ENCODE measurements at regions not wholly inside any gene's neighbourhood (a gene's known extent, or its start where the extent isn't known, plus 50 kb on each side); places are given as distances from the start of the nearest gene placed in this dataset.
"Not testable (repeated sequence)": the region's sequence is repeated elsewhere in the genome, so short reads cannot be mapped to it uniquely, and the experiment has no call there.

DNA sequence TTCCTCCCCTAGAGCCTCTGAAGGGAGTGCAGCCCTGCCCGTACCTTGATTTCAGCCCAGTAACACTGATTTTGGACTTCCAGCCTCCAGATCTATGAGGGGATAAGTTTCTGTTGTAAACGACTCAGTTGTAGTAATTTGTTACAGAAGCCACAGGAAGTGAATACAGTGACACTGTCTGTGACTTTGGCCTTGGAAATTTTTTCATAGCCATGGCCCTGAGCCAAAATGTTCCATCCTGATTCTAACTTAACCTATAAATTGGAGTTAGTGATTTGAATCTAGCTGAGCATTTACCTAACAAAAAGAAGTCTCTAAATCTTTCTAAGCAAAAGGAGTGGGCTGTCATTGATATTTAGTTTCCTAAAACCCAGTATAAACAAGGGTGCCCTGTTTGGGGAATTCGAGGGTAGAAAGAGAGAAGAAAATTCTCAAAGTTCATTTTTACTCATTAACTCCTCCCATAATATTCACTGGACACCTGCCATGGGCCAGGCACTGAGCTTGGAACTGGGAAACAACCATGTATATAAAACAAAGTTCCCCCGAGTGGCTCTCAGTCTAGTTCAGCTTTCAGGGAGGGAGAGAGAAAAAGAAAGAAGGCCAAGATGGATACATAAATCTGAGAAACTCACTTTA, 162.3 kb downstream of the SKIDA1 start:
- no peak for DNase-seq

DNA sequence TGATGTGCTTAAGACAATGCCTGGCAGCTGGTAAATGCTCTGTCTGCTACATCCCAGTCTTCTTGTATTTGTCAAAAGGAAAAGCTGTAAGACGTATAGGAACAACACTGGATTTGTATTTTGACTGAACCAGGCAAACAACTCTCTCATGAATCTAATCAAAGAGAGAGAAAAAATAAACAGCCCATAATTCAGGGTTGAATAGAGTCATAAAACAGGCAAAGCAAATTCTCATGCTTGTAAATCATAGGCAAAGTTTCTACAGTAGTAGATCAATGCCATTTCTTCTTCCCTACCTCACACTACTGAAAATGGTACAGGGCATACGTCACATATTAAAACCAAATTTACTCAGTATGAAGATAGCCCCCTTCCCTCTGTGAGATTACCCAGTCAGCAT, 166.3 kb downstream of the SKIDA1 start:
- no peak for DNase-seq

DNA sequence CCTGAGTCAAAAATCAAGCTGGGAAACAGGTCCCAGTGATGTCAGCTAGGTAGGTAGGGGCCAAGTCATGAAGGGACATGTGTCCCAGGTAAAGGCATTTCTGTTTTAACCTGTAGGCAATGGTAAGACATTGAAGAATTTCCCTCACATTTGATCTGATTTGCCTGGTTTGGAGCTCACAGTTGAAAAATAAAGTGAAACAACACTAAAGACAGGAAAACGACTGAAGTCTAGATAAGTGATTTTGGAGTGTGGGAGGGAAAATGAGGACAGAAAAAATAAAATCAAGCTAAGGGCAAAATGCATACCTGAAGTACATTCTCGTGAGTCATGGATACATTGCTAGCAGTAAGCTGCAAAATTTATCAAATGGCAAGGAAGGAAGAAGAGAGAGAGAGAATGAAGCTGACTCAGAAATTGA, 169.9 kb downstream of the SKIDA1 start:
- DNase-seq, result no peak

DNA sequence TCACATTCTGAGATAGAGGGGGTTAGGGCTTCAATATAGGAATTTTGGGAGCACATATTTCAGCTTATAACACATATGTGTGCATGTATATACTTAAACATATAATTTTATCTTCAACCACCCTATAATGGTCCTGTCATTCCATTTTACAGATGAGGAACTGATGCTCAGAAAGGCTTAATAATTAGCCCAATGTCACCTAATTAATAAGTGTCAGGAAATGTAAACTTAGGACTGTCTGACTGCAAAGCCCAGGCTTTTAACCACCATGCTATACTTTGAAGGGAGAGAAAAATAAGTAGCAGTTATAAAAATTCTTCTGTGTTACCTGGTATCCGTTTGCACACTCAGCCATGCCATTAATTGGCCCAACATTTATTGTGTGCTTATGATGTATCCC, 172.6 kb downstream of the SKIDA1 start:
- no peak for DNase-seq

GRCh38 chr10:21351594-21351993, 173.9 kb downstream of the SKIDA1 start:
- DNase-seq, result not testable (repeated sequence)

GRCh38 chr10:21349912-21350286, 175.6 kb downstream of the SKIDA1 start:
- DNase-seq, result no peak

DNA sequence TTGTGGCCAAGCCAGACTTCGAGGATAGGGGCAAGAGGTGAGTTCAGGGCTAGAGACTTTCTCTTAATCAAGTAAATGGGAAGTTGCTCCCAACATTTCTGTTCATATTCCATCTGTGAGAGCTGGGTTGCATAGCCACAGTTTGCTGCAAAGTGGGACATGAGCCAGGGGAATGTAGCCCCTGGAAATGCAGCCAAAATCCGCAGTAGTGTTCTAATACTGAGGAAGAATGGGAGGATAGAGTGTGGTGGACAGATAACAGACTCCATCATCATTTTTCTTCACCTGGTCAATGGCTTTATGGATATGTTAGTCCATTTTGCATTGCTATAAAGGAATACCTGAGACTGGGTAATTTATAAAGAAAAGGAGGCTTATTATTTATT, 177.7 kb downstream of the SKIDA1 start:
- DNase-seq, result no peak

- DNase-seq, result no peak
These were observed 178.3 kb downstream of the SKIDA1 start for GRCh38 chr10:21347043-21347784.

GRCh38 chr10:21343087-21343486, 182.4 kb downstream of the SKIDA1 start:
- DNase-seq, result no peak

- not testable (repeated sequence) for DNase-seq
These were observed 183.0 kb downstream of the SKIDA1 start for GRCh38 chr10:21342499-21342898.

DNA sequence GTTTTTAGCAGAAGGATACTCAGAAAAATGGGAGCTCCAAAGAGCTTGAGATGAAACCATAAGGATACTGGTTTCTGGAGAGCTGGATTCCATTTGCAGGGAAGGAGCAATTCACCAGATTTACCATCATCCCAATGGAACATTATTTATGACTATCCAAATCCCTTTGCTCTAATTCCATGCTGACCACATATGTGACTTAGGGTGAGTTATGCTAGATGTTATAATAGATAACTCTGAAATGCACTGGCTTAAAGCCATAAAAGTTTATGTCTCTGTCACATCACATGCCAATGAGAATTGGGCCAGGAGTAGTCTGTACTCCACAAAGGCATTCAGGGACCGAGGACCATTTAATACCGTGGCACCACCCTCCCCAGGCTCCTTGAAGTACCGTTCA, 185.2 kb downstream of the SKIDA1 start:
- no peak for DNase-seq

DNA sequence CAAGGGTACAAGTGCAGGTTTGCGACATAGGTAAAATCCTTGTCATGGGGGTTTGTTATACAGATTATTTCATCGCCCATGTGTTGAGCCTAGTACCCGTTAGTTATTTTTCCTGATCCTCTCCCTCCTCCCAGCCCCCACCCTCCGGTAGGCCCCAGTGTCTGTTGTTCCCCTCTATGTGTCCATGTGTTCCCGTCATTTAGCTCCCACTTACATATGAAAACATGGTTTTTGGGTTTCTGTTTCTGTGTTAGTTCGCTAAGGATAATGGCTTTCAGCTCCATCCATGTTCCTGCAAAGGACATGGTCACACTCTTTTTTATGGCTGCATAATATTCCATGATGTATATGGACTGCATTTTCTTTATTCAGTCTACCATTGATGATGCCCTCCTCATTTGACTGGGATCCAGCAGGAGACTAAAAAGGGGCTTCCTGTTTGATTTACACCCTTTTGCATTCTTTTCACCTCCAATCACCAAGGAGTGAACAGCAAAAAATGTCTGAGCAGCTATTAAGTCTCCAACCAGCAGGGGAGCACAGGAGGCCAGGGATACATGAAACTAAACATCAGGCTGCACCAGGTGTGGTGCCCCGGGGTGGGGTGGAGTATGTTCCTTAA, 188.2 kb downstream of the SKIDA1 start:
- no peak for DNase-seq

- no peak for DNase-seq
These were observed 188.9 kb downstream of the SKIDA1 start for GRCh38 chr10:21336476-21337170.

DNA sequence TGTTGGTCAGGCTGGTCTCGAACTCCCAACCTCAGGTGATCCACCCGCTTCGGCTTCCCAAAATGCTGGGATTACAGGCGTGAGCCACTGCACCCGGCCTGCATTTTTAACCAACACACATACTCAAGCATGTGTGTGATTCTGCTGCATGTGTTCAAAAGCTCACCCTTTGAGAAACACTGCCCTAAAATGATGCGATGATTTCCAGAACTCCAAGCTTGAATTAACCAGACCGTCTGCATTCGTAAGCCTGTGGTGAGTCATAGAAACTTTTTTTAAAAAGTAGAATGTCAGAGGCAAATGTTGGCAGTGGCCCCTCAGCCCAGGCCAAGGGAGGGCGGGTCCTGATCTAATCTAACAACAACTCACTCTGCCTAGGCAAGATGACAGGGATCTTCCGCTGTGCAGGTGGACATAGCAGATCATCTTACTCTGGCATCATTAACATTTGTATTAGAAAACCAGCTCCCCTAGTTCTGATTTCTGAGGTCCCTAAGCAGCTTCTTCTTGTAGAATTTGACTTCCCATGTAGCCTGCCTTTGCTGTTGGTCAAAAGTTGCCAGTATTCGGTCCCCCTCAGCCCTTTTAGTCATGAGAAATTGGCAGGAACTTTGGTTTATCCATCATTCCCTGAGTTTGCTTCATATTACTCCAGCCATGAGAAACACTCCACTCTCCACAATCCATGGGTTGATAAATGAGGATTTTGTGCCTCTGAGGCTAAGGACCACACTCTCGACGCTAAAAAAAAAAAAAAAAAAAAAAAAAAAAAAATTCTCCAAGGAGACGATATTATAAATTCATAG, 190.4 kb downstream of the SKIDA1 start:
- no peak for DNase-seq

DNA sequence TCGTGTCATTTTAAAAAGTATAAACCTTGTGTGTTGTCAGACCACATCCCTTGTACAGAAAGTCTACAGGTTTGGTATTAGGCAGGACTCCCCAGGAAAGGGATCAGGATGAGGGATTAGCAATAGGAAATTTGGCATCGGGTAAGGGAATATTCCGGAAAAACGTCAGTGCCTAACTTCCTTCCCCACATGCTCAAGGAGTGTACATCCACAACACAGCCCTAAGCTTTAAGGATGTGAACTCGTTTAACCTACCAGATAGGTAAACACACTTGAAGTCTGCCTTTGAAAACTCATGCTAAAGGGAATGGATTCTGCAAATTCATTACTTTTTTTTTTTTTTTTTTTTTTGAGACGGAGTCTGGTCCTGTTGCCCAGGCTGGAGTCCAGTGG, 194.9 kb downstream of the SKIDA1 start:
- DNase-seq, result no peak

DNA sequence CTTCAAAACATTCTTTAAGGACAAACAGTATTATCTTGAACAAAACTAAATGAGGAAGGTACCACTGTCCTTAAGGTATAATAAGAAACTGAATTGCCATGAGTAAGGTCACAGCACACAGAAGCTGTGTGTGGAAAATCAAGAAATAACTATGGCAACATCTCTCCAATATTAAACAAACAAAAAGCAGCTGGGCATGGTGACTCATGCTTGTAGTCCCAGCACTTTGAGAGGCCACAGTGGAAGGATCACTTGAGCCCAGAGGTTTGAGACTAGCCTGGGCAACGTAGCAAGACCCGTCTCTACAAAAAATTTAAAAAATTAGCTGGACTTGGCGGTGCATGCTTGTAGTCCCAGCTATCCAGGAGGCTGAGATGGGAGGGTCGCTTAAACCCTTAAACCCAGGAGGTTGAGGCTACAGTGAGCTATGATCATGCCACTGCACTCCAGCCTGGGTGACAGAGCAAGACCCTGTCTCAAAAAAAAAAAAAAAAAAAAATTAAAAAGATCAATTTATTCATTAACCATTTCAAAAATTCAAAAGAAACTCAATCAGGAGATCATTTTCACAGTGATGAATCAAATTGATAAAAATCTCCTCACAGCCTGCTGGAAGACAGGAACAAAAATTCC, 195.4 kb downstream of the SKIDA1 start:
- no peak for DNase-seq

- DNase-seq, result no peak
These were observed 198.0 kb downstream of the SKIDA1 start for GRCh38 chr10:21327289-21327993.

DNA sequence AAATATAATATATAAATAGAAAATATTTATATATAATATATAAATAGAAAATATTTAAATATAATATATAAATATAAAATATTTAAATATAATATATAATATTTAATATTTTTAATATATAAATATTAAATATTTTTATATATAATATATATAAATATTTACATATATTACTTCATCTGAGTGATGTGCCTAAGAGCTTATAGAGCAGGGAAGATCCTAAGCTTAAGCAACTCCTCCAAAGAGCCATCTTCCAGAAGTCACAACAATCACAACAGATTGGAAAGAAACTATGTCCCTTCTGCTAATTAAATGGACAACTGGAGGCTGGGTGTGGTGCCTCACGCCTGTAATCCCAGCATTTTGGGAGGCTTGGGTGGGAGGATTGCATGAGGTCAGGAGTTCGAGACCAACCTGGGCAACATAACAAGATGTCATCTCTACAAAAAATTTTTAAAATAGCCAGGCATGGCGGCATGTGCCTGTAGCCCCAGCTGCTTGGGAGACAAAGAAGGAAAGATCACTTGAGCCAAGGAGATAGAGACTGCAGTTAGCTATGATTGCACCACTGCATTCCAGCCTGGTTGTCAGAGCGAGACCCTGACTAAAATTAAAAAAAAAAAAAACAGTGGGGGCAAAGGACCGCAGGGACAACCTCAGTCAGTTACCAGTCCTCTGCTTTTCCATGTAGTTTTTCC, 198.7 kb downstream of the SKIDA1 start:
- no peak for DNase-seq

- DNase-seq, result no peak
These were observed 206.8 kb downstream of the SKIDA1 start for GRCh38 chr10:21318540-21319167.

DNA sequence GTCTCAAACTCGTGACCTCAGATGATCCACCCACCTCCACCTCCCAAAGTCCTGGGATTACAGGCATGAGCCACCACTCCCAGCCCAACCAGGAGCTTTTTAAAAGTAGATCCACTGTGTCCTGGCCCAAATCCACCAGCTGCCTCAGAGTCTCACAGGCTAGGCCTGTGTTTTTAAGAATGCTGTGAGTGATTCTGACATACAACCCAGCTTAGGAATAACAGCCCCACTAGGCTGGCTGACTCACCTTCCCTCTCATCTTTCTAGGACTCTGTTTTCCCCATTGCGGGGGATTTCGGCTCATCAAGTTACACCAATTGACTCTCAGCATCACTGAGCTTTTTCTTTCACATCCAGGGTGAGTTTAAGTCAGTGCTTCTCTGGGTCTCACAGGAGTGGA, 207.6 kb downstream of the SKIDA1 start:
- no peak for DNase-seq

Data from NCI-H1417 treated with DMSO at 0.1 percent for 48 hours (cell line).